HG03354 (cell line): ENCODE measurements at regions not wholly inside any gene's neighbourhood (a gene's known extent, or its start where the extent isn't known, plus 50 kb on each side); places are given as distances from the start of the nearest gene placed in this dataset.

Experiments
- ATAC-seq: cut with Tn5 transposase; IDR thresholded peaks from one replicate; pipeline ENCODE4 v1.9.1; 2021; ENCODE audit warnings: mild to moderate bottlenecking; ENCODE audit not compliant: unreplicated experiment, poor library complexity, severe bottlenecking

- ATAC-seq, result no peak
These were observed 55.1 kb upstream of the RGS4 start for GRCh38 chr1:163013826-163014600.

- ATAC-seq, result no peak
These were observed 62.9 kb upstream of the RGS4 start for GRCh38 chr1:163006051-163006834.

GRCh38 chr1:162997499-162998285 is 71.5 kb upstream of the RGS4 start:
- no peak for ATAC-seq

- ATAC-seq, result no peak
These were observed 72.9 kb upstream of the RGS4 start for GRCh38 chr1:162996261-162996660.

GRCh38 chr1:162994921-162995320 is 74.2 kb upstream of the RGS4 start:
- ATAC-seq, result no peak

- no peak for ATAC-seq
These were observed 75.3 kb upstream of the RGS4 start for GRCh38 chr1:162993846-162994245.

GRCh38 chr1:162992945-162993344 is 76.2 kb upstream of the RGS4 start:
- ATAC-seq, result no peak

- no peak for ATAC-seq
These were observed 77.7 kb upstream of the RGS4 start for GRCh38 chr1:162991444-162991843.

- no peak for ATAC-seq
These were observed 78.5 kb upstream of the RGS4 start for GRCh38 chr1:162990665-162991064.

GRCh38 chr1:162988869-162989268 is 80.3 kb upstream of the RGS4 start:
- no peak for ATAC-seq

- no peak for ATAC-seq
These were observed 81.3 kb upstream of the RGS4 start for GRCh38 chr1:162987866-162988265.

GRCh38 chr1:162985816-162986435 is 83.2 kb upstream of the RGS4 start:
- ATAC-seq, result no peak

- no peak for ATAC-seq
These were observed 84.5 kb upstream of the RGS4 start for GRCh38 chr1:162984699-162985098.

- no peak for ATAC-seq
These were observed 85.3 kb upstream of the RGS4 start for GRCh38 chr1:162983671-162984425.

GRCh38 chr1:162982364-162982763 is 86.8 kb upstream of the RGS4 start:
- ATAC-seq, result no peak

GRCh38 chr1:162977944-162978568 is 91.1 kb upstream of the RGS4 start:
- no peak for ATAC-seq

GRCh38 chr1:162976628-162977027 is 92.5 kb upstream of the RGS4 start:
- ATAC-seq, result no peak

- ATAC-seq, result no peak
These were observed 94.4 kb upstream of the RGS4 start for GRCh38 chr1:162974810-162975209.

GRCh38 chr1:162973381-162973795 is 95.8 kb upstream of the RGS4 start:
- ATAC-seq, result no peak
